Adipocyte (in vitro differentiated cells): ENCODE measurements at regions not wholly inside any gene's neighbourhood (a gene's known extent, or its start where the extent isn't known, plus 50 kb on each side); places are given as distances from the start of the nearest gene placed in this dataset.

Experiments used
- DNase-seq: peaks from one replicate; pipeline ENCODE4 v3.0.0-alpha.2; 2015; ENCODE audit warnings: low read depth
- H3K27me3 ChIP-seq: replicated peaks from 2 replicates; pipeline ENCODE4 v1.7.0; 2013; ENCODE audit warnings: mild to moderate bottlenecking, low read length, moderate library complexity; ENCODE audit not compliant: control insufficient read depth, insufficient read depth
- H3K36me3 ChIP-seq: 2 replicates; pipeline ENCODE4 v1.7.0; 2013; ENCODE audit warnings: low read length, mild to moderate bottlenecking, moderate library complexity; ENCODE audit not compliant: control insufficient read depth, insufficient read depth, severe bottlenecking
- H3K4me1 ChIP-seq: 2 replicates; pipeline ENCODE4 v1.7.0; 2013; ENCODE audit warnings: mild to moderate bottlenecking, low read length, moderate library complexity; ENCODE audit not compliant: control insufficient read depth, insufficient read depth
- H3K4me3 ChIP-seq: 2 replicates; pipeline ENCODE4 v1.7.0; 2013; ENCODE audit warnings: mild to moderate bottlenecking, low read length, moderate library complexity
- H3K9ac ChIP-seq: 2 replicates; pipeline ENCODE4 v1.7.0; 2013; ENCODE audit warnings: mild to moderate bottlenecking, low read length, moderate library complexity
- H3K9me3 ChIP-seq: 2 replicates; pipeline ENCODE4 v1.7.0; 2013; ENCODE audit warnings: mild to moderate bottlenecking, low read length, moderate library complexity; ENCODE audit not compliant: control insufficient read depth

- Histone ChIP-seq H3K4me3 (no peak overlapping the region), H3K9ac (no peak overlapping the region), H3K36me3 (no peaks in the 10 kb centered on the region), H3K27me3 (no peaks in the 10 kb centered on the region), H3K4me1 (no peaks in the 10 kb centered on the region), H3K9me3 (no peaks in the 10 kb centered on the region)
- no peak for DNase-seq
Observed at GRCh38 chr3:30245858-30246622, 360.4 kb upstream of the TGFBR2 start.

GRCh38 chr3:30248423-30248822, 358.0 kb upstream of the TGFBR2 start:
- Histone ChIP-seq H3K27me3 (no peaks in the 10 kb centered on the region), H3K9me3 (no peaks in the 10 kb centered on the region), H3K4me3 (no peak overlapping the region), H3K4me1 (no peaks in the 10 kb centered on the region), H3K36me3 (no peaks in the 10 kb centered on the region), H3K9ac (no peak overlapping the region)
- DNase-seq, result no peak

GRCh38 chr3:30252474-30252873, 353.9 kb upstream of the TGFBR2 start:
- H3K9ac ChIP-seq, result no peak overlapping the region
- no peaks in the 10 kb centered on the region for H3K27me3 ChIP-seq
- DNase-seq, result no peak
- no peak overlapping the region for H3K4me3 ChIP-seq
- H3K9me3 ChIP-seq, result no peaks in the 10 kb centered on the region
- H3K36me3 ChIP-seq, result no peaks in the 10 kb centered on the region
- H3K4me1 ChIP-seq, result no peaks in the 10 kb centered on the region

GRCh38 chr3:30253832-30254231, 352.6 kb upstream of the TGFBR2 start:
- H3K9me3 ChIP-seq, result no peaks in the 10 kb centered on the region
- no peak overlapping the region for H3K9ac ChIP-seq
- no peaks in the 10 kb centered on the region for H3K27me3 ChIP-seq
- H3K36me3 ChIP-seq, result no peaks in the 10 kb centered on the region
- H3K4me3 ChIP-seq, result no peak overlapping the region
- DNase-seq, result no peak
- no peaks in the 10 kb centered on the region for H3K4me1 ChIP-seq

- no peaks in the 10 kb centered on the region for H3K36me3 ChIP-seq
- H3K27me3 ChIP-seq, result no peaks in the 10 kb centered on the region
- DNase-seq, result no peak
- peaks cover 11% of the 10 kb centered on the region for H3K4me1 ChIP-seq
- no peaks in the 10 kb centered on the region for H3K9me3 ChIP-seq
- no peak overlapping the region for H3K4me3 ChIP-seq
- H3K9ac ChIP-seq, result no peak overlapping the region
Observed at GRCh38 chr3:30256474-30256873, 349.9 kb upstream of the TGFBR2 start.

GRCh38 chr3:30258426-30259392, 347.7 kb upstream of the TGFBR2 start:
- H3K36me3 ChIP-seq, result no peaks in the 10 kb centered on the region
- H3K27me3 ChIP-seq, result no peaks in the 10 kb centered on the region

GRCh38 chr3:30259730-30260129, 346.7 kb upstream of the TGFBR2 start:
- Histone ChIP-seq H3K9me3 (no peaks in the 10 kb centered on the region), H3K4me3 (no peak overlapping the region), H3K36me3 (no peaks in the 10 kb centered on the region), H3K27me3 (no peaks in the 10 kb centered on the region), H3K4me1 (peaks cover 22% of the 10 kb centered on the region), H3K9ac (no peak overlapping the region)
- DNase-seq, result no peak

More at GRCh38 chr3:30258426-30259392, 347.7 kb upstream of the TGFBR2 start:
- Histone ChIP-seq H3K4me1 (peaks cover 22% of the 10 kb centered on the region), H3K9me3 (no peaks in the 10 kb centered on the region), H3K9ac (no peak overlapping the region), H3K4me3 (no peak overlapping the region)
- no peak for DNase-seq

GRCh38 chr3:30260762-30261161, 345.6 kb upstream of the TGFBR2 start:
- no peaks in the 10 kb centered on the region for H3K27me3 ChIP-seq
- H3K36me3 ChIP-seq, result no peaks in the 10 kb centered on the region
- no peak overlapping the region for H3K4me3 ChIP-seq
- no peak overlapping the region for H3K9ac ChIP-seq
- no peaks in the 10 kb centered on the region for H3K9me3 ChIP-seq
- peaks cover 22% of the 10 kb centered on the region for H3K4me1 ChIP-seq
- DNase-seq, result no peak

GRCh38 chr3:30263238-30263924, 343.0 kb upstream of the TGFBR2 start:
- Histone ChIP-seq H3K4me1 (peaks cover 22% of the 10 kb centered on the region), H3K27me3 (no peaks in the 10 kb centered on the region), H3K36me3 (no peaks in the 10 kb centered on the region), H3K9me3 (no peaks in the 10 kb centered on the region), H3K9ac (no peak overlapping the region), H3K4me3 (no peak overlapping the region)
- peak; percentile 3 for DNase-seq

GRCh38 chr3:30263925-30264313, 342.5 kb upstream of the TGFBR2 start:
- no peaks in the 10 kb centered on the region for H3K9me3 ChIP-seq
- H3K27me3 ChIP-seq, result no peaks in the 10 kb centered on the region
- H3K36me3 ChIP-seq, result no peaks in the 10 kb centered on the region
- no peak overlapping the region for H3K9ac ChIP-seq
- H3K4me3 ChIP-seq, result no peak overlapping the region
- no peak for DNase-seq
- peaks cover 22% of the 10 kb centered on the region for H3K4me1 ChIP-seq

- no peaks in the 10 kb centered on the region for H3K9me3 ChIP-seq
Observed at GRCh38 chr3:30266524-30266923, 339.9 kb upstream of the TGFBR2 start.

More at GRCh38 chr3:30266524-30266923, 339.9 kb upstream of the TGFBR2 start:
- H3K36me3 ChIP-seq, result no peaks in the 10 kb centered on the region
- H3K4me3 ChIP-seq, result no peak overlapping the region
- no peak for DNase-seq
- H3K27me3 ChIP-seq, result no peaks in the 10 kb centered on the region
- no peak overlapping the region for H3K9ac ChIP-seq
- H3K4me1 ChIP-seq, result peaks cover 11% of the 10 kb centered on the region
